Mesendoderm (in vitro differentiated cells): ENCODE measurements at regions not wholly inside any gene's neighbourhood (a gene's known extent, or its start where the extent isn't known, plus 50 kb on each side); places are given as distances from the start of the nearest gene placed in this dataset.

Source experiments
- DNase-seq: peaks from one replicate; pipeline ENCODE4 v3.0.0; 2013
- H2AK5ac ChIP-seq: 2 replicates; pipeline ENCODE4 v1.6.1; 2013; ENCODE audit warnings: low read length, inconsistent platforms
- H2BK120ac ChIP-seq: 2 replicates; pipeline ENCODE4 v1.6.1; 2013; ENCODE audit warnings: low read depth, mild to moderate bottlenecking, low read length, moderate library complexity, mixed read lengths
- H2BK15ac ChIP-seq: replicated peaks from 2 replicates; pipeline ENCODE4 v1.6.1; 2013; ENCODE audit warnings: low read depth, mild to moderate bottlenecking, moderate library complexity
- H2BK5ac ChIP-seq: 2 replicates; pipeline ENCODE4 v1.6.1; 2013; ENCODE audit warnings: low read length, inconsistent platforms
- H3K18ac ChIP-seq: 2 replicates; pipeline ENCODE4 v1.6.1; 2013; ENCODE audit warnings: mild to moderate bottlenecking, low read length, mixed read lengths
- H3K23ac ChIP-seq: one replicate; pipeline ENCODE4 v1.6.1; 2013; ENCODE audit warnings: low read length
- H3K27ac ChIP-seq: 2 replicates; pipeline ENCODE4 v1.5.1; 2013; ENCODE audit warnings: low read depth, mild to moderate bottlenecking, inconsistent platforms, low read length, moderate library complexity
- H3K27me3 ChIP-seq: 2 replicates; pipeline ENCODE4 v1.6.1; 2013; ENCODE audit warnings: low read length, control low read depth, mild to moderate bottlenecking, inconsistent platforms; ENCODE audit not compliant: insufficient read depth, poor library complexity
- H3K36me3 ChIP-seq: 2 replicates; pipeline ENCODE4 v1.6.1; 2013; ENCODE audit warnings: low read length, inconsistent platforms; ENCODE audit not compliant: control insufficient read depth, insufficient read depth
- H3K4ac ChIP-seq: one replicate; pipeline ENCODE4 v1.6.1; 2013; ENCODE audit warnings: low read depth, mild to moderate bottlenecking, low read length, moderate library complexity
- H3K4me1 ChIP-seq: 2 replicates; pipeline ENCODE4 v1.6.1; 2013; ENCODE audit warnings: low read depth, low read length, inconsistent platforms; ENCODE audit not compliant: control insufficient read depth
- H3K4me2 ChIP-seq: 2 replicates; pipeline ENCODE4 v1.6.1; 2013; ENCODE audit warnings: low read length
- H3K4me3 ChIP-seq: 2 replicates; pipeline ENCODE4 v1.5.1; 2013; ENCODE audit warnings: mild to moderate bottlenecking, low read length
- H3K56ac ChIP-seq: one replicate; pipeline ENCODE4 v1.6.1; 2013; ENCODE audit warnings: low read length
- H3K79me1 ChIP-seq: 2 replicates; pipeline ENCODE4 v1.6.1; 2013; ENCODE audit warnings: low read length, inconsistent platforms
- H3K79me2 ChIP-seq: 2 replicates; pipeline ENCODE4 v1.6.1; 2013; ENCODE audit warnings: mild to moderate bottlenecking, low read length; ENCODE audit not compliant: control insufficient read depth, insufficient read depth
- H3K9ac ChIP-seq: 2 replicates; pipeline ENCODE4 v1.6.1; 2013; ENCODE audit warnings: low read length, inconsistent platforms
- H4K5ac ChIP-seq: one replicate; pipeline ENCODE4 v1.6.1; 2013; ENCODE audit warnings: low read length
- H4K8ac ChIP-seq: one replicate; pipeline ENCODE4 v1.6.1; 2013; ENCODE audit warnings: low read depth, mild to moderate bottlenecking, control low read depth, low read length, moderate library complexity
- WGBS: extraction: QIAGEN DNeasy Blood & Tissue Kit; methylation state at CpG from one replicate; pipeline ENCODE4 v1.1.7; 2013; ENCODE audit warnings: low lambda C conversion rate, missing lambda C conversion rate; ENCODE audit not compliant: insufficient coverage; ENCODE audit errors: extremely low coverage; 5-methylcytosine and 5-hydroxymethylcytosine counted together

- Histone ChIP-seq H3K79me2 (no peaks in the 10 kb centered on the region), H3K9ac (no peak overlapping the region), H3K4me2 (no peak overlapping the region), H3K18ac (no peak overlapping the region), H3K56ac (no peak overlapping the region), H2BK5ac (no peak overlapping the region), H4K8ac (no peak overlapping the region), H4K5ac (no peak overlapping the region), H3K4me3 (no peak overlapping the region), H3K27ac (no peak overlapping the region), H3K4ac (no peak overlapping the region), H3K36me3 (no peaks in the 10 kb centered on the region), H3K27me3 (no peaks in the 10 kb centered on the region), H3K4me1 (no peaks in the 10 kb centered on the region), H3K23ac (no peak overlapping the region), H2BK120ac (no peak overlapping the region), H3K79me1 (no peaks in the 10 kb centered on the region), H2BK15ac (no peak overlapping the region), H2AK5ac (no peak overlapping the region)
- DNase-seq: no peak
Measured at GRCh38 chr14:38786921-38787320, 316.1 kb downstream of the SEC23A start.

- Histone ChIP-seq H2BK15ac (no peak overlapping the region), H3K4ac (no peak overlapping the region), H4K5ac (no peak overlapping the region), H2BK5ac (no peak overlapping the region), H3K4me2 (no peak overlapping the region), H3K9ac (no peak overlapping the region), H3K79me1 (no peaks in the 10 kb centered on the region), H2BK120ac (no peak overlapping the region), H2AK5ac (no peak overlapping the region), H3K18ac (no peak overlapping the region), H3K4me3 (no peak overlapping the region), H3K27me3 (no peaks in the 10 kb centered on the region), H4K8ac (no peak overlapping the region), H3K27ac (no peak overlapping the region), H3K4me1 (no peaks in the 10 kb centered on the region), H3K36me3 (no peaks in the 10 kb centered on the region), H3K56ac (no peak overlapping the region), H3K79me2 (no peaks in the 10 kb centered on the region), H3K23ac (no peak overlapping the region)
- no CpG with 5 or more reads among the region's 1 CpG for WGBS
- DNase-seq: no peak
Measured at GRCh38 chr14:38777401-38777800, 325.6 kb downstream of the SEC23A start.

GRCh38 chr14:38775986-38776385 is 327.0 kb downstream of the SEC23A start:
- H2BK15ac ChIP-seq: no peak overlapping the region
- no peak overlapping the region for H4K8ac ChIP-seq
- no peak overlapping the region for H3K56ac ChIP-seq
- no peak overlapping the region for H4K5ac ChIP-seq
- no peak overlapping the region for H3K9ac ChIP-seq
- H3K79me1 ChIP-seq: no peaks in the 10 kb centered on the region
- no peak overlapping the region for H3K23ac ChIP-seq
- H3K4me3 ChIP-seq: no peak overlapping the region
- WGBS: no CpG with 5 or more reads among the region's 1 CpG
- no peaks in the 10 kb centered on the region for H3K27me3 ChIP-seq
- H3K4me1 ChIP-seq: no peaks in the 10 kb centered on the region
- no peaks in the 10 kb centered on the region for H3K79me2 ChIP-seq
- H3K36me3 ChIP-seq: no peaks in the 10 kb centered on the region
- H3K27ac ChIP-seq: no peak overlapping the region
- no peak overlapping the region for H2AK5ac ChIP-seq
- no peak overlapping the region for H2BK5ac ChIP-seq
- H3K18ac ChIP-seq: no peak overlapping the region
- no peak overlapping the region for H3K4ac ChIP-seq
- no peak for DNase-seq
- H3K4me2 ChIP-seq: no peak overlapping the region
- no peak overlapping the region for H2BK120ac ChIP-seq

- H2AK5ac ChIP-seq: no peak overlapping the region
- no peak overlapping the region for H2BK15ac ChIP-seq
- H2BK5ac ChIP-seq: no peak overlapping the region
- H3K27me3 ChIP-seq: no peaks in the 10 kb centered on the region
- H3K36me3 ChIP-seq: no peaks in the 10 kb centered on the region
- H3K4me3 ChIP-seq: no peak overlapping the region
- H3K4ac ChIP-seq: no peak overlapping the region
- no peak overlapping the region for H3K56ac ChIP-seq
- no peak for DNase-seq
- H3K4me1 ChIP-seq: no peaks in the 10 kb centered on the region
- H4K5ac ChIP-seq: no peak overlapping the region
- no peak overlapping the region for H3K4me2 ChIP-seq
- no peaks in the 10 kb centered on the region for H3K79me1 ChIP-seq
- no peak overlapping the region for H3K27ac ChIP-seq
- no peak overlapping the region for H3K23ac ChIP-seq
- no peak overlapping the region for H2BK120ac ChIP-seq
- H3K79me2 ChIP-seq: no peaks in the 10 kb centered on the region
- no peak overlapping the region for H3K9ac ChIP-seq
- H4K8ac ChIP-seq: no peak overlapping the region
- no peak overlapping the region for H3K18ac ChIP-seq
Measured at GRCh38 chr14:38774162-38774561, 328.9 kb downstream of the SEC23A start.

DNA sequence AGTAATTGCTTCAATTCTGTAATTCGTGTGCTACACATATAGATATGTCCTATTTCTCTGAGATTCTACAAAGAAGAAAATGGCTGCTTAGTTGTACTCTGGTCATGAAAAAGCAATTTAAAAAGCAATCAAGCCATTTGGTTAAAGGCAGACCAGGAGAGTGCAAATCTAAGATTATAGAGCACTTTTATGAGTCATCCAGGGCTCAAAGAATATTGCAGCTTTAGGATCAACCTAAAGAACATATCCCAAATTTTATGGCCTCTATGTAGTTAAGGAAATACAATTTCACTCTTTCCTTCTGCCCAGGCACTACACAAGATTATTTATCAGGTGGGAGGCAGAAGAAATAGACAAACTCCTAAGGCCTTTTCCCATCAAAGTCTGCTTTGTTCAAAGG is 332.8 kb downstream of the SEC23A start:
- no peak overlapping the region for H2AK5ac ChIP-seq
- no peak overlapping the region for H3K27ac ChIP-seq
- no peak overlapping the region for H3K18ac ChIP-seq
- H3K4me1 ChIP-seq: no peaks in the 10 kb centered on the region
- H3K56ac ChIP-seq: no peak overlapping the region
- H3K4ac ChIP-seq: no peak overlapping the region
- no peak overlapping the region for H2BK15ac ChIP-seq
- no peak overlapping the region for H2BK120ac ChIP-seq
- H3K4me3 ChIP-seq: no peak overlapping the region
- no CpG with 5 or more reads among the region's 1 CpG for WGBS
- no peak overlapping the region for H4K8ac ChIP-seq
- H3K36me3 ChIP-seq: no peaks in the 10 kb centered on the region
- H4K5ac ChIP-seq: no peak overlapping the region
- H3K27me3 ChIP-seq: no peaks in the 10 kb centered on the region
- no peak overlapping the region for H3K9ac ChIP-seq
- H3K79me2 ChIP-seq: no peaks in the 10 kb centered on the region
- no peak overlapping the region for H3K23ac ChIP-seq
- H2BK5ac ChIP-seq: no peak overlapping the region
- H3K4me2 ChIP-seq: no peak overlapping the region
- no peak for DNase-seq
- no peaks in the 10 kb centered on the region for H3K79me1 ChIP-seq

DNA sequence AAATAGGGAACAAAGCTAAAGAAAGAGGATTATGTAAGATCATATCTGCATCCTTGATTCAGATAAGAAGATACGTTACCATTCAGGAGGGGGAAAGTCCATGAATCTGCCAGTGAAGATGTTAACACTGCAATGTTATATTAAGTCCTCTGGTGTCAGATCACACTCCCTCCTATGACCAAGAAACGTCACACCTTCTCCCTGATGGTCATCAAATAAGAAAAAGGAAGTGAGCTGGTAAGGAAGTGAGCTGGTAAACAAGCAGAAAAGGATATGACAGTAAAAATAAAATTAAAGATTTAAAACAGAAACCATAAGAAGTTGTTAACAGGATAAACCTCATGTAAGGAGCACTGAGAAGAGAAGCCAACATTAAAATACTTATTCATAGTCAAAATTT is 340.2 kb downstream of the SEC23A start:
- H3K4me2 ChIP-seq: no peak overlapping the region
- no peak overlapping the region for H2BK15ac ChIP-seq
- H4K5ac ChIP-seq: no peak overlapping the region
- no peak overlapping the region for H3K56ac ChIP-seq
- no peak overlapping the region for H2BK120ac ChIP-seq
- no peaks in the 10 kb centered on the region for H3K79me1 ChIP-seq
- H3K27ac ChIP-seq: no peak overlapping the region
- no peaks in the 10 kb centered on the region for H3K79me2 ChIP-seq
- H3K9ac ChIP-seq: no peak overlapping the region
- H3K4me1 ChIP-seq: no peaks in the 10 kb centered on the region
- H4K8ac ChIP-seq: no peak overlapping the region
- H3K36me3 ChIP-seq: no peaks in the 10 kb centered on the region
- H3K4me3 ChIP-seq: no peak overlapping the region
- H2AK5ac ChIP-seq: no peak overlapping the region
- DNase-seq: no peak
- no peak overlapping the region for H3K18ac ChIP-seq
- H3K23ac ChIP-seq: no peak overlapping the region
- no peaks in the 10 kb centered on the region for H3K27me3 ChIP-seq
- no peak overlapping the region for H3K4ac ChIP-seq
- H2BK5ac ChIP-seq: no peak overlapping the region
- WGBS: no CpG with 5 or more reads among the region's 2 CpGs
